ENCODE measurements at regions not wholly inside any gene's neighbourhood (a gene's known extent, or its start where the extent isn't known, plus 50 kb on each side); places are given as distances from the start of the nearest gene placed in this dataset.

GRCh38 chr4:82192017-82192673 lies 181.6 kb downstream of the HNRNPD start:
- Mint-ChIP-seq H3K27ac (no peak overlapping the region), H3K4me1 (peaks cover 14% of the 10 kb centered on the region), H3K9me3 (peaks cover 6% of the 10 kb centered on the region), H3K36me3 (ENCODE audit: low read depth) (no peaks in the 10 kb centered on the region), H3K4me3 (no peak overlapping the region), H3K27me3 (ENCODE audit: low read depth, poor library complexity) (peaks cover 3% of the 10 kb centered on the region)
- no peak for TF ChIP-seq CTCF (IDR thresholded peaks at IDR 0.05)
- no peak for DNase-seq

DNA sequence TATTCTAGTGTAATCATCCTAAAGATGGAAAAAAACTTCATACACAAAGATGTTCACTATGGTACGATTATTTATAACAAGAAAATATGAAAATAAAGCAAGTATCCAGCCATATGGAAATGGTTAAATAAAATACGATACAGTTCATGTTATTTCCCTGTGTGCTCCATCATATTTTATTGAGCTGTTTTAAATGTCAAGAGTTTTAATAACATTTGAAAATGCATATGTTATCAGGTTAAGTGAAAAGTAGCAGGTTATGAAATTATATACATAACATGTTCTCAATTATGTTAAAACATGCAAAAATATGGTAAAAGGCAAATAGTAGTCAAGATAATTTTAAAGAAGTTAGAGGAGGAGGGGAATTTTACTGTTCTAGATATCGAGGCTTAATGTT lies 192.0 kb downstream of the HNRNPD start:
- no peak for TF ChIP-seq CTCF (IDR thresholded peaks at IDR 0.05)
- Mint-ChIP-seq H3K9me3 (peaks cover 2% of the 10 kb centered on the region), H3K27me3 (ENCODE audit: low read depth, poor library complexity) (peaks cover 6% of the 10 kb centered on the region), H3K4me1 (no peaks in the 10 kb centered on the region), H3K4me3 (no peak overlapping the region), H3K36me3 (ENCODE audit: low read depth) (no peaks in the 10 kb centered on the region), H3K27ac (no peak overlapping the region)
- no peak for DNase-seq

DNA sequence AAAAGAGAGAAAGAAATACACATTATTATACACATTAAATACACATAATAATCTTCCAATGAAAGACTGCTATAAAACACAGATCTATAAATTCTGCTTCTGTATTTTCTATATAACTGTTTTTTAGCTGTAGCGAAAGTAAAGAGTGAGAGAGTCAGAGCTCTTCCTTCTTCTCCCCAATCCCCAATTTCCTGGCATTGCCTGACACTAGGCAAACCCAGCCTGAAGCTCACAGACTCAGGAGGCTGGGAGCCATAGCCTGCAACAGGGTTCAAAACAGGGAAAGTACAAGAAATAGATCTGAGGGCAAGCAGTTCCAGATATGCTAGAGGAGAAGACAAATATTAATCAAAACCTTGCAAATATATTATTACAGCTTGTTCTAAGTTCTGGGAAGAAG lies 201.6 kb downstream of the HNRNPD start:
- no peak overlapping the region for H3K27ac Mint-ChIP-seq
- H3K36me3 Mint-ChIP-seq (ENCODE audit: low read depth) = no peaks in the 10 kb centered on the region
- no peak for DNase-seq
- H3K9me3 Mint-ChIP-seq = peaks cover 21% of the 10 kb centered on the region
- no peaks in the 10 kb centered on the region for H3K4me1 Mint-ChIP-seq
- H3K27me3 Mint-ChIP-seq (ENCODE audit: low read depth, poor library complexity) = peaks cover 3% of the 10 kb centered on the region
- H3K4me3 Mint-ChIP-seq = no peak overlapping the region
- no peak for TF ChIP-seq CTCF (IDR thresholded peaks at IDR 0.05)

- no peaks in the 10 kb centered on the region for H3K36me3 Mint-ChIP-seq (ENCODE audit: low read depth)
- peaks cover 3% of the 10 kb centered on the region for H3K27me3 Mint-ChIP-seq (ENCODE audit: low read depth, poor library complexity)
- H3K4me1 Mint-ChIP-seq = no peaks in the 10 kb centered on the region
These were observed 202.1 kb downstream of the HNRNPD start for GRCh38 chr4:82171531-82172155.

GRCh38 chr4:82149750-82150149 lies 224.0 kb downstream of the HNRNPD start:
- TF ChIP-seq CTCF (IDR thresholded peaks at IDR 0.05) = no peak
- Mint-ChIP-seq H3K27me3 (ENCODE audit: low read depth, poor library complexity) (no peaks in the 10 kb centered on the region), H3K36me3 (ENCODE audit: low read depth) (no peaks in the 10 kb centered on the region), H3K4me3 (no peak overlapping the region), H3K27ac (no peak overlapping the region), H3K4me1 (no peaks in the 10 kb centered on the region), H3K9me3 (peaks cover 22% of the 10 kb centered on the region)
- DNase-seq = no peak

More at GRCh38 chr4:82171531-82172155, 202.1 kb downstream of the HNRNPD start:
- peaks cover 18% of the 10 kb centered on the region for H3K9me3 Mint-ChIP-seq
- DNase-seq = no peak
- no peak for TF ChIP-seq CTCF (IDR thresholded peaks at IDR 0.05)
- no peak overlapping the region for H3K27ac Mint-ChIP-seq
- H3K4me3 Mint-ChIP-seq = no peak overlapping the region

GRCh38 chr4:82145850-82146249 lies 227.9 kb downstream of the HNRNPD start:
- no peak for DNase-seq
- Mint-ChIP-seq H3K27me3 (ENCODE audit: low read depth, poor library complexity) (peaks cover 4% of the 10 kb centered on the region), H3K4me3 (no peak overlapping the region), H3K4me1 (no peaks in the 10 kb centered on the region), H3K36me3 (ENCODE audit: low read depth) (no peaks in the 10 kb centered on the region), H3K27ac (no peak overlapping the region), H3K9me3 (no peaks in the 10 kb centered on the region)
- no peak for TF ChIP-seq CTCF (IDR thresholded peaks at IDR 0.05)

Measured in nephron progenitor cell (in vitro differentiated cells).